IMR-90 (cell line): ENCODE measurements at regions not wholly inside any gene's neighbourhood (a gene's known extent, or its start where the extent isn't known, plus 50 kb on each side); places are given as distances from the start of the nearest gene placed in this dataset.

Experiments used
- ATAC-seq: fragments of 200-7000 bp; cut with Tn5 transposase; 2 replicates; pipeline ENCODE4 v1.9.1; 2020; ENCODE audit warnings: low read depth, mild to moderate bottlenecking, moderate library complexity
- BruUV-seq: library from RNA; stranded (reverse); fragments of 400-500 nt; replicated peaks from 2 replicates; lab custom pipeline; 2021; lab: Mats Ljungman, UMichigan
- CTCF ChIA-PET: fragments of 300-600 bp; formaldehyde crosslinking; extraction: SDS; loops from one replicate; lab custom pipeline; 2021; ENCODE audit warnings: antibody characterized with exemption; lab: Yijun Ruan, JAX
- POLR2A ChIA-PET: fragments of 300-600 bp; sonication (Branson Sonifier 250); formaldehyde crosslinking; loops from one replicate; lab custom pipeline; 2022; ENCODE audit warnings: antibody characterized with exemption; ENCODE audit not compliant: unreplicated experiment; lab: Charles Lee
- DNase-seq: peaks from one replicate; pipeline ENCODE4 v3.0.0; 2013
- H2AFZ ChIP-seq: replicated peaks from 2 replicates; pipeline ENCODE3; 2013; ENCODE audit warnings: low read length, mild to moderate bottlenecking; ENCODE audit not compliant: poor library complexity
- H2AK5ac ChIP-seq: 2 replicates; pipeline ENCODE4 v1.6.1; 2013; ENCODE audit warnings: low read depth, low read length, inconsistent platforms
- H2AK9ac ChIP-seq: replicated peaks from 2 replicates; pipeline ENCODE3; 2013; ENCODE audit warnings: mild to moderate bottlenecking, low read depth, low read length, moderate library complexity; ENCODE audit not compliant: poor library complexity
- H2BK120ac ChIP-seq: 2 replicates; pipeline ENCODE4 v1.6.1; 2013; ENCODE audit warnings: low read depth, low read length, inconsistent platforms
- H2BK15ac ChIP-seq: 3 replicates; pipeline ENCODE4 v1.6.1; 2013; ENCODE audit warnings: low read depth, low read length, inconsistent platforms
- H2BK20ac ChIP-seq: 2 replicates; pipeline ENCODE4 v1.6.1; 2013; ENCODE audit warnings: low read depth, mild to moderate bottlenecking, inconsistent platforms, low read length, moderate library complexity
- H2BK5ac ChIP-seq: 2 replicates; pipeline ENCODE4 v1.6.1; 2013; ENCODE audit warnings: mild to moderate bottlenecking, low read depth, low read length, inconsistent platforms; ENCODE audit not compliant: poor library complexity, severe bottlenecking
- H3K14ac ChIP-seq: replicated peaks from 2 replicates; pipeline ENCODE4 v1.6.1; 2013; ENCODE audit warnings: low read depth, low read length, inconsistent platforms
- H3K18ac ChIP-seq: 2 replicates; pipeline ENCODE4 v1.6.1; 2013; ENCODE audit warnings: low read depth, low read length, control low read depth
- H3K23ac ChIP-seq: 2 replicates; pipeline ENCODE4 v1.6.1; 2013; ENCODE audit warnings: low read depth, low read length, inconsistent platforms
- H3K27ac ChIP-seq: 2 replicates; pipeline ENCODE4 v1.5.1; 2013; ENCODE audit warnings: mild to moderate bottlenecking, control low read depth, low read length; ENCODE audit not compliant: insufficient read depth
- H3K27me3 ChIP-seq: 2 replicates; pipeline ENCODE4 v1.6.1; 2013; ENCODE audit warnings: low read length; ENCODE audit not compliant: control insufficient read depth, insufficient read depth
- H3K36me3 ChIP-seq: 2 replicates; pipeline ENCODE4 v1.6.1; 2013; ENCODE audit warnings: low read length, mixed read lengths; ENCODE audit not compliant: control insufficient read depth, insufficient read depth
- H3K4ac ChIP-seq: 2 replicates; pipeline ENCODE4 v1.6.1; 2013; ENCODE audit warnings: low read depth, low read length, inconsistent platforms
- H3K4me1 ChIP-seq: 2 replicates; pipeline ENCODE4 v1.6.1; 2013; ENCODE audit warnings: low read length, mixed read lengths; ENCODE audit not compliant: control insufficient read depth, insufficient read depth
- H3K4me2 ChIP-seq: 2 replicates; pipeline ENCODE4 v1.6.1; 2013; ENCODE audit warnings: low read depth, mild to moderate bottlenecking, control low read depth, low read length, moderate library complexity
- H3K4me3 ChIP-seq: 2 replicates; pipeline ENCODE4 v1.5.1; 2013; ENCODE audit warnings: low read depth, mild to moderate bottlenecking, control low read depth, low read length, moderate library complexity; ENCODE audit not compliant: insufficient read depth
- H3K56ac ChIP-seq: 2 replicates; pipeline ENCODE4 v1.6.1; 2013; ENCODE audit warnings: low read length, inconsistent platforms; ENCODE audit not compliant: insufficient read depth; ENCODE audit errors: extremely low read depth
- H3K79me1 ChIP-seq, 2 experiments: 2 replicates each; pipeline ENCODE4 v1.6.1; 2013; ENCODE audit warnings: low read length in 2 of 2, inconsistent platforms in 1 of 2, low read depth in 1 of 2
- H3K9ac ChIP-seq: 2 replicates; pipeline ENCODE4 v1.6.1; 2013; ENCODE audit warnings: low read depth, low read length, control low read depth
- H3K9me1 ChIP-seq: 2 replicates; pipeline ENCODE4 v1.6.1; 2013; ENCODE audit warnings: low read length, inconsistent platforms; ENCODE audit not compliant: insufficient read depth
- H3K9me3 ChIP-seq: 2 replicates; pipeline ENCODE4 v1.6.1; 2013; ENCODE audit warnings: low read length; ENCODE audit not compliant: control insufficient read depth, insufficient read depth
- H4K20me1 ChIP-seq: 2 replicates; pipeline ENCODE4 v1.6.1; 2013; ENCODE audit warnings: low read length, inconsistent platforms; ENCODE audit not compliant: insufficient read depth
- H4K5ac ChIP-seq: 2 replicates; pipeline ENCODE4 v1.6.1; 2013; ENCODE audit warnings: mild to moderate bottlenecking, low read depth, low read length, control low read depth
- H4K8ac ChIP-seq, 2 experiments: 2 replicates each; pipeline ENCODE4 v1.6.1; 2013; ENCODE audit warnings: low read depth in 2 of 2, low read length in 2 of 2, control low read depth in 1 of 2, inconsistent platforms in 1 of 2
- H4K91ac ChIP-seq: 2 replicates; pipeline ENCODE4 v1.6.1; 2013; ENCODE audit warnings: low read depth, low read length, inconsistent platforms; ENCODE audit not compliant: insufficient read depth
- BHLHE40 ChIP-seq: fragments of 150-350 bp; IDR thresholded peaks from 2 replicates; pipeline ENCODE4 v1.6.1; 2016; ENCODE audit warnings: mild to moderate bottlenecking, low read depth, low read length
- CEBPB ChIP-seq: IDR thresholded peaks from 2 replicates; pipeline ENCODE4 v1.6.1; 2012; ENCODE audit warnings: low read depth, low read length, improper control_type of control experiment
- CHD1 ChIP-seq: IDR thresholded peaks from 2 replicates; pipeline ENCODE4 v1.6.1; 2012; ENCODE audit warnings: low read depth, low read length, improper control_type of control experiment
- FOS ChIP-seq: fragments of 150-350 bp; IDR thresholded peaks from 2 replicates; pipeline ENCODE4 v1.6.1; 2016; ENCODE audit warnings: low read depth, low read length
- MAFK ChIP-seq: IDR thresholded peaks from 2 replicates; pipeline ENCODE4 v1.6.1; 2012; ENCODE audit warnings: low read depth, low read length, improper control_type of control experiment
- MAZ ChIP-seq: IDR thresholded peaks from 2 replicates; pipeline ENCODE4 v1.6.1; 2012; ENCODE audit warnings: low read depth, mild to moderate bottlenecking, low read length, improper control_type of control experiment, moderate library complexity, borderline replicate concordance
- NFE2L2 ChIP-seq: fragments of 150-350 bp; IDR thresholded peaks from 2 replicates; pipeline ENCODE4 v1.6.1; 2016; ENCODE audit warnings: low read depth, mild to moderate bottlenecking, low read length
- POLR2A ChIP-seq: IDR thresholded peaks from 2 replicates; pipeline ENCODE4 v1.6.1; 2012; ENCODE audit warnings: mild to moderate bottlenecking, low read depth, low read length
- SMC3 ChIP-seq: fragments of 150-350 bp; IDR thresholded peaks from 2 replicates; pipeline ENCODE4 v1.6.1; 2016; ENCODE audit warnings: low read depth, mild to moderate bottlenecking, antibody characterized with exemption, low read length, moderate library complexity
- WGBS, 2 experiments: methylation state at CpG; one replicate each; pipeline versions ENCODE4 v1.1.5 to v1.1.7; 2013; ENCODE audit warnings: missing lambda C conversion rate in 2 of 2; ENCODE audit not compliant: insufficient read length in 1 of 2; ENCODE audit errors: extremely low coverage in 2 of 2; 5-methylcytosine and 5-hydroxymethylcytosine counted together
- dilution Hi-C: fragments of 300-500 bp; cut with HindIII; formaldehyde crosslinking; loops from one replicate; pipeline ENCODE4 v1.14.3; 2018; ENCODE audit warnings: low sequenced_read_pairs; ENCODE audit not compliant: unreplicated experiment
- in situ Hi-C: fragments of 300-500 bp; cut with MboI; formaldehyde crosslinking; loops from 3 replicates; pipeline ENCODE4 v1.14.3; 2019; ENCODE audit warnings: low sequenced_read_pairs, inconsistent platforms, mixed read lengths
- intact Hi-C: fragments of 100-400 bp; cut with micrococcal nuclease; formaldehyde crosslinking; loops from 2 replicates; pipeline ENCODE4 v1.10.0; 2022
- TF ChIP-seq, protein P1 (sequence below): fragments of 150-350 bp; IDR thresholded peaks from 2 replicates; pipeline ENCODE4 v1.6.1; 2017; ENCODE audit warnings: mild to moderate bottlenecking, antibody characterized with exemption, low read length, low read depth
- TF ChIP-seq, protein P2 (sequence below): fragments of 150-350 bp; IDR thresholded peaks from 2 replicates; pipeline ENCODE4 v1.6.1; 2016; ENCODE audit warnings: low read depth, mild to moderate bottlenecking, low read length, moderate library complexity, borderline replicate concordance

DNA sequence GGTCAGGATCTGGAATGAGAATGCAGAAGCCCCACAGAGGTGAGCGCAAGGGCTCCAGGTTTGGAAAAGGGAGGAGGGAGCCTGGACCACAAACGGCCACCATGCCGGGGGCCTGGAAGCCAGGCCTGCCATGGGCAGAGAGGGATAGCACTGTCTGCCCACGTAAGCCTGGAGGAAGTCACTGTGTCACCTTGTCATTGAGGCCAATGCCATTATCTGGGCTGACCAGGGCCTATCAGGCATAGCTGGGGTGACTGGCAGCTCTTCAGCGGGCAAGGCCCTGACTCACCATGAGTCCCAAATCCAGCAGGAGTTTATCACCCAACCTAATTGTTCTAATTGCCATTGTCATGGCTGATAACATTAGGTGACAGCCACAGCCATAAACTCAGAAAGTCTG lies 84.6 kb downstream of the MATN1 start:
- intact Hi-C loops (no loop called here), in situ Hi-C loops (no loop called here), dilution Hi-C loops (no loop called here)
- no peak for ATAC-seq
- Histone ChIP-seq H3K27ac (no peak overlapping the region), H2AFZ (no peak overlapping the region), H4K91ac (no peak overlapping the region), H2BK5ac (no peak overlapping the region), H3K9me1 (no peaks in the 10 kb centered on the region), H3K79me1 (no peaks in the 10 kb centered on the region), H3K36me3 (no peaks in the 10 kb centered on the region), H2AK9ac (no peak overlapping the region), H3K56ac (no peak overlapping the region), H2BK20ac (no peak overlapping the region), H4K5ac (no peak overlapping the region), H3K4me2 (no peak overlapping the region), H3K4me3 (no peak overlapping the region), H3K23ac (no peak overlapping the region), H3K9ac (no peak overlapping the region), H2BK15ac (no peak overlapping the region), H4K8ac (no peak overlapping the region), H3K18ac (no peak overlapping the region), H3K27me3 (peaks cover 3% of the 10 kb centered on the region; the same call in 1 of the 2 replicates), H2BK120ac (no peak overlapping the region), H4K20me1 (no peaks in the 10 kb centered on the region), H3K4me1 (no peaks in the 10 kb centered on the region), H3K9me3 (no peaks in the 10 kb centered on the region), H3K14ac (no peak overlapping the region), H2AK5ac (no peak overlapping the region), H3K4ac (no peak overlapping the region)
- 73% methylated on average over 3 of the region's 5 CpGs; no CpG with 5 or more reads in 1 of the 2 experiments for WGBS, 2 experiments
- ChIA-PET POLR2A (no interaction called here), CTCF (no interaction called here)
- no peak for TF ChIP-seq MAZ
- TF ChIP-seq, protein P1, sequence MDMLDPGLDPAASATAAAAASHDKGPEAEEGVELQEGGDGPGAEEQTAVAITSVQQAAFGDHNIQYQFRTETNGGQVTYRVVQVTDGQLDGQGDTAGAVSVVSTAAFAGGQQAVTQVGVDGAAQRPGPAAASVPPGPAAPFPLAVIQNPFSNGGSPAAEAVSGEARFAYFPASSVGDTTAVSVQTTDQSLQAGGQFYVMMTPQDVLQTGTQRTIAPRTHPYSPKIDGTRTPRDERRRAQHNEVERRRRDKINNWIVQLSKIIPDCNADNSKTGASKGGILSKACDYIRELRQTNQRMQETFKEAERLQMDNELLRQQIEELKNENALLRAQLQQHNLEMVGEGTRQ: no peak
- TF ChIP-seq NFE2L2: no peak
- TF ChIP-seq CHD1: no peak
- TF ChIP-seq, protein P2, sequence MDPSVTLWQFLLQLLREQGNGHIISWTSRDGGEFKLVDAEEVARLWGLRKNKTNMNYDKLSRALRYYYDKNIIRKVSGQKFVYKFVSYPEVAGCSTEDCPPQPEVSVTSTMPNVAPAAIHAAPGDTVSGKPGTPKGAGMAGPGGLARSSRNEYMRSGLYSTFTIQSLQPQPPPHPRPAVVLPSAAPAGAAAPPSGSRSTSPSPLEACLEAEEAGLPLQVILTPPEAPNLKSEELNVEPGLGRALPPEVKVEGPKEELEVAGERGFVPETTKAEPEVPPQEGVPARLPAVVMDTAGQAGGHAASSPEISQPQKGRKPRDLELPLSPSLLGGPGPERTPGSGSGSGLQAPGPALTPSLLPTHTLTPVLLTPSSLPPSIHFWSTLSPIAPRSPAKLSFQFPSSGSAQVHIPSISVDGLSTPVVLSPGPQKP: no peak
- no peak for TF ChIP-seq MAFK
- no peak for TF ChIP-seq BHLHE40
- no peak for TF ChIP-seq SMC3
- TF ChIP-seq CEBPB: no peak
- TF ChIP-seq POLR2A: no peak
- no peak for TF ChIP-seq FOS
- DNase-seq: no peak
- BruUV-seq: no TSS peak
